ENCODE measurements at regions not wholly inside any gene's neighbourhood (a gene's known extent, or its start where the extent isn't known, plus 50 kb on each side); places are given as distances from the start of the nearest gene placed in this dataset.

DNA sequence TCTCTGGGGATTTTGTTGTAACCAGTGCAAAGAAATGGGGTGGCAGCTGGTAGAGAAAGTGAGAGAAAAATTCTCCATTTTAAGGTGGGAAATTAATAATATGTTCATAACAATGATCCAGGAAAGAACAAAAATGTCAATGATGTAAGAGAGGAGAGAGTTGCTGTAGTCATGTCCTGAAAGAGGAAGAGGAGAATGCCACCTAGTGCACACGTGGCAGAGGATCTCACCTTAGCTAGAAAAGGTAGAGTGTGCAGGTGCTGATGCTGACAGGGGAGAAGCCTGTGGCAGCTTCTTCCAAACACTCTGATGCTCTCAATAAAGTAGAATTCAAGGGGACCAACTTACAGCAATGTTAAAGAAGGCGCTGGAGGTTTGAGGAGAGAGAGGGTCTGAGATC lies 282.9 kb upstream of the PKDCC start:
- TF ChIP-seq TAF1 (IDR thresholded peaks at IDR 0.05; ENCODE audit: low read depth, low read length) (no peak), POLR2AphosphoS5 (IDR thresholded peaks at IDR 0.05; ENCODE audit: low read depth, low read length) (no peak), POLR2A (IDR thresholded peaks at IDR 0.05; ENCODE audit: low read depth, low read length) (no peak), POU2F2 (IDR thresholded peaks at IDR 0.05; ENCODE audit: low read depth, low read length) (no peak), SPI1 (IDR thresholded peaks at IDR 0.05; ENCODE audit: low read depth, low read length) (no peak), PAX5 (IDR thresholded peaks at IDR 0.05; ENCODE audit: insufficient read depth, low read length, severe bottlenecking) (no peak)
- no peak for DNase-seq (ENCODE audit: insufficient read length, low spot score)
- FAIRE-seq: no peak

GRCh38 chr2:41768310-41768709 lies 279.5 kb upstream of the PKDCC start:
- FAIRE-seq (no peak), DNase-seq (ENCODE audit: insufficient read length, low spot score) (no peak)
- TF ChIP-seq SPI1 (IDR thresholded peaks at IDR 0.05; ENCODE audit: low read depth, low read length) (no peak), POLR2A (IDR thresholded peaks at IDR 0.05; ENCODE audit: low read depth, low read length) (no peak), PAX5 (IDR thresholded peaks at IDR 0.05; ENCODE audit: insufficient read depth, low read length, severe bottlenecking) (no peak), TAF1 (IDR thresholded peaks at IDR 0.05; ENCODE audit: low read depth, low read length) (no peak), POLR2AphosphoS5 (IDR thresholded peaks at IDR 0.05; ENCODE audit: low read depth, low read length) (no peak), POU2F2 (IDR thresholded peaks at IDR 0.05; ENCODE audit: low read depth, low read length) (no peak)

- TF ChIP-seq POLR2AphosphoS5 (IDR thresholded peaks at IDR 0.05; ENCODE audit: low read depth, low read length) (no peak), SPI1 (IDR thresholded peaks at IDR 0.05; ENCODE audit: low read depth, low read length) (no peak), PAX5 (IDR thresholded peaks at IDR 0.05; ENCODE audit: insufficient read depth, low read length, severe bottlenecking) (no peak), POLR2A (IDR thresholded peaks at IDR 0.05; ENCODE audit: low read depth, low read length) (no peak), POU2F2 (IDR thresholded peaks at IDR 0.05; ENCODE audit: low read depth, low read length) (no peak), TAF1 (IDR thresholded peaks at IDR 0.05; ENCODE audit: low read depth, low read length) (no peak)
- no peak for DNase-seq (ENCODE audit: insufficient read length, low spot score)
- FAIRE-seq: no peak
Measured at GRCh38 chr2:41771710-41772109, 276.1 kb upstream of the PKDCC start.

DNA sequence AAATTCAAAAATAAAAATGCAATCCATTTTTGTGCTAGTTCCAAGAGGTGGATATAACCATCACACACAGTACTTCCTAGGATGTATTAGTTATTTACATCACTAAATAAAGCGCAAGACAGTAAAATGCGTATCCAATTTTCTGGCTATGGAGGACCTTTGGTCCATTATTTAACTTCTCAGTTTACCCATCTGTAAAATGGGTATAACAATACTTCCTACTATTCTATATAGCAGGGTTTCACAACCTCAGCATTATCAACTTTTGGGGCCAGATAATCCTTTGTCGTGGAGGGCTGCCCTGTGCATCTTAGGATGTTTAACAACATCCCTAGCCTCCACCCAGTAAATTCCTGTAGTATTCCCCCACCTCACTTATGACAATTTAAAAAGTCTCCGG lies 275.1 kb upstream of the PKDCC start:
- no peak for TF ChIP-seq SPI1 (IDR thresholded peaks at IDR 0.05; ENCODE audit: low read depth, low read length)
- no peak for TF ChIP-seq PAX5 (IDR thresholded peaks at IDR 0.05; ENCODE audit: insufficient read depth, low read length, severe bottlenecking)
- no peak for TF ChIP-seq TAF1 (IDR thresholded peaks at IDR 0.05; ENCODE audit: low read depth, low read length)
- no peak for TF ChIP-seq POU2F2 (IDR thresholded peaks at IDR 0.05; ENCODE audit: low read depth, low read length)
- no peak for TF ChIP-seq POLR2AphosphoS5 (IDR thresholded peaks at IDR 0.05; ENCODE audit: low read depth, low read length)
- no peak for TF ChIP-seq POLR2A (IDR thresholded peaks at IDR 0.05; ENCODE audit: low read depth, low read length)
- FAIRE-seq (no peak), DNase-seq (ENCODE audit: insufficient read length, low spot score) (no peak)

GRCh38 chr2:41774011-41774605 lies 273.7 kb upstream of the PKDCC start:
- DNase-seq (ENCODE audit: insufficient read length, low spot score) (no peak), FAIRE-seq (no peak)
- TF ChIP-seq SPI1 (IDR thresholded peaks at IDR 0.05; ENCODE audit: low read depth, low read length) (no peak), POU2F2 (IDR thresholded peaks at IDR 0.05; ENCODE audit: low read depth, low read length) (no peak), PAX5 (IDR thresholded peaks at IDR 0.05; ENCODE audit: insufficient read depth, low read length, severe bottlenecking) (no peak), TAF1 (IDR thresholded peaks at IDR 0.05; ENCODE audit: low read depth, low read length) (no peak), POLR2A (IDR thresholded peaks at IDR 0.05; ENCODE audit: low read depth, low read length) (no peak), POLR2AphosphoS5 (IDR thresholded peaks at IDR 0.05; ENCODE audit: low read depth, low read length) (no peak)

GRCh38 chr2:41775366-41776025 lies 272.3 kb upstream of the PKDCC start:
- FAIRE-seq: no peak
- TF ChIP-seq POLR2AphosphoS5 (IDR thresholded peaks at IDR 0.05; ENCODE audit: low read depth, low read length): no peak
- TF ChIP-seq SPI1 (IDR thresholded peaks at IDR 0.05; ENCODE audit: low read depth, low read length): no peak
- no peak for TF ChIP-seq POLR2A (IDR thresholded peaks at IDR 0.05; ENCODE audit: low read depth, low read length)
- no peak for TF ChIP-seq TAF1 (IDR thresholded peaks at IDR 0.05; ENCODE audit: low read depth, low read length)
- no peak for TF ChIP-seq PAX5 (IDR thresholded peaks at IDR 0.05; ENCODE audit: insufficient read depth, low read length, severe bottlenecking)
- DNase-seq (ENCODE audit: insufficient read length, low spot score): no peak

- no peak for TF ChIP-seq POLR2AphosphoS5 (IDR thresholded peaks at IDR 0.05; ENCODE audit: low read depth, low read length)
- no peak for TF ChIP-seq POU2F2 (IDR thresholded peaks at IDR 0.05; ENCODE audit: low read depth, low read length)
- TF ChIP-seq POLR2A (IDR thresholded peaks at IDR 0.05; ENCODE audit: low read depth, low read length): no peak
- no peak for TF ChIP-seq PAX5 (IDR thresholded peaks at IDR 0.05; ENCODE audit: insufficient read depth, low read length, severe bottlenecking)
- TF ChIP-seq TAF1 (IDR thresholded peaks at IDR 0.05; ENCODE audit: low read depth, low read length): no peak
- TF ChIP-seq SPI1 (IDR thresholded peaks at IDR 0.05; ENCODE audit: low read depth, low read length): no peak
- DNase-seq (ENCODE audit: insufficient read length, low spot score) (no peak), FAIRE-seq (no peak)
Measured at GRCh38 chr2:41779888-41780287, 267.9 kb upstream of the PKDCC start.

DNA sequence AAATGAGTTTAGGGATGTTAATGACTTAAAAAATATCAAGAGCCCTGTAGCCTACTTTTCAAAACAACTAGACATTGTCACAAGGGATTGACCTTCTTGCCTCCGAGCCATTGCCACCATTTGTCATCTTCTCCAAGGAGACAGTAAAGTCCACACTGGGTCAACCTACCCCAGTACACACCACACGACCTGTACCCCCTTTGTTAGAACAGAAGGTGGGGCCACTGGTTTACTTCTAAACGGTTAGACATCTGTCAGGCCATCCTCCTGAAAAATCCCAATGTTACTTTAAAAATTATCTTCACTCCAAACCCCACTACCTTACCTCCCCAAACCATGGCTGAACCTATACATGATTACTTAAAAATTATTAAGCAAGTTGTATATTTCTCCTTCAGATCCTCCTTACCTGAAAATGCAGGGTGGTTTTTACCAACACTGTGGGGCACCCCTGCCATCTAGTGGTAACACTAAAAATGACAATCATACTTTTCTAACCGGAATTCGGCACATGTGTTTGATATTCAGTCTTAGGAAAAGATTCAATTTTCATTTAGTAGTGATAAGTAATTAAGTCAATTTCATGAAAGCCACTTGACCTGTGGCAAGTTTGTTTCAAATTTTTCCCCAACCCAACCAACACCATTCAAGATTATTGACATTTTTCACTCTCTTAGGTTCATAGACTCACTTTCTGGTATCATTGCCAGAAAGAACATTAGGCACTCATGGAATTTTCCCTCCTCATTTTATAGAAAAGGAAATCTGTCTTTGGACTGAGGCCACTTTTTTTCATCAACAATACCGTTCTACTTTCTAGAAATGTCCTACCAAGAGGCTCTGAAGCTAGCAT lies 265.3 kb upstream of the PKDCC start:
- FAIRE-seq: peak; percentile 84
- peak; percentile 5 for DNase-seq (ENCODE audit: insufficient read length, low spot score)
- TF ChIP-seq PAX5 (IDR thresholded peaks at IDR 0.05; ENCODE audit: insufficient read depth, low read length, severe bottlenecking) (no peak), SPI1 (IDR thresholded peaks at IDR 0.05; ENCODE audit: low read depth, low read length) (no peak), POLR2AphosphoS5 (IDR thresholded peaks at IDR 0.05; ENCODE audit: low read depth, low read length) (no peak), TAF1 (IDR thresholded peaks at IDR 0.05; ENCODE audit: low read depth, low read length) (no peak), POLR2A (IDR thresholded peaks at IDR 0.05; ENCODE audit: low read depth, low read length) (no peak), POU2F2 (IDR thresholded peaks at IDR 0.05; ENCODE audit: low read depth, low read length) (no peak)

DNA sequence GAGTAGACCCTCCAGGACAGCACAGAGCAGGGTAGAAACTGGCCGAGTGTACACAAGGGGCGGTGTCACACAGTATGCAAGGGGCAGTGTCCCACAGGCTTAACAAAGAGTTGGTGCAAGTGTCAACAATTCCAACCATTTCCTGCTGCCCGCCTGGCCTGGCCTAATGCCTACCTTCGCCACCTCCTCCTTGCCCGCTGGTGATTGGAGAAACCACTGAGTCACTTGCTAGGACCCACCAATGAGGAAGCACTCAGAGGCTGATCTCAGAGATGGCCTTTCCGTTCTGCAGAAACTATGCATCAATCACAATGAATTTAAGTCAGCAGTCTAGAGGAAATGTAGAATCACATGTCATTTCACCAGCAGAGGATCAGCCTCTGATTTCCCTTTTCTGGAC lies 263.3 kb upstream of the PKDCC start:
- TF ChIP-seq PAX5 (IDR thresholded peaks at IDR 0.05; ENCODE audit: insufficient read depth, low read length, severe bottlenecking) (no peak), SPI1 (IDR thresholded peaks at IDR 0.05; ENCODE audit: low read depth, low read length) (no peak), POLR2AphosphoS5 (IDR thresholded peaks at IDR 0.05; ENCODE audit: low read depth, low read length) (no peak), POLR2A (IDR thresholded peaks at IDR 0.05; ENCODE audit: low read depth, low read length) (no peak), TAF1 (IDR thresholded peaks at IDR 0.05; ENCODE audit: low read depth, low read length) (no peak), POU2F2 (IDR thresholded peaks at IDR 0.05; ENCODE audit: low read depth, low read length) (no peak)
- no peak for FAIRE-seq
- no peak for DNase-seq (ENCODE audit: insufficient read length, low spot score)
